Ascending aorta (tissue), 2 donors: ENCODE measurements at regions not wholly inside any gene's neighbourhood (a gene's known extent, or its start where the extent isn't known, plus 50 kb on each side); places are given as distances from the start of the nearest gene placed in this dataset.
A peak's percentile ranks its signal among the peaks of the same experiment; 100 is the strongest.

Source experiments
- DNase-seq, 2 donors: peaks; one replicate each; pipeline ENCODE4 v3.0.0-alpha.2; 2019; ENCODE audit warnings: low spot score in 2 of 2
- H3K27ac ChIP-seq, 2 donors: fragments of 200-600 bp; sonication (generic); one replicate each; pipeline ENCODE4 v1.5.1; 2016 to 2017; ENCODE audit warnings: mild to moderate bottlenecking in 1 of 2
- H3K27me3 ChIP-seq: fragments of 200-600 bp; sonication (generic); one replicate; pipeline ENCODE4 v1.5.1; 2017
- H3K36me3 ChIP-seq, 2 donors: fragments of 200-600 bp; sonication (generic); one replicate each; pipeline ENCODE4 v1.5.1; 2016
- H3K4me1 ChIP-seq, 2 donors: fragments of 200-600 bp; sonication (generic); one replicate each; pipeline ENCODE4 v1.5.1; 2016 to 2017; ENCODE audit warnings: mild to moderate bottlenecking in 1 of 2
- H3K4me3 ChIP-seq, 2 donors: fragments of 200-600 bp; sonication (generic); one replicate each; pipeline ENCODE4 v1.5.1; 2016 to 2017; ENCODE audit warnings: mild to moderate bottlenecking in 1 of 2
- H3K9me3 ChIP-seq, 2 donors: fragments of 200-600 bp; sonication (generic); one replicate each; pipeline ENCODE4 v1.5.1; 2016
- CTCF ChIP-seq, 3 experiments: fragments of 200-600 bp in 2 of 3; fragments of 450-650 bp in 1 of 3; sonication (generic) in 2 of 3; IDR thresholded peaks; one replicate each; pipeline ENCODE4 v1.5.1; 2016 to 2019; ENCODE audit warnings: antibody characterized with exemption in 3 of 3, mild to moderate bottlenecking in 1 of 3, moderate library complexity in 1 of 3
- intact Hi-C: fragments of 100-400 bp; cut with DNase I; formaldehyde crosslinking; loops from one replicate; pipeline ENCODE4 v1.15.1; 2023

DNA sequence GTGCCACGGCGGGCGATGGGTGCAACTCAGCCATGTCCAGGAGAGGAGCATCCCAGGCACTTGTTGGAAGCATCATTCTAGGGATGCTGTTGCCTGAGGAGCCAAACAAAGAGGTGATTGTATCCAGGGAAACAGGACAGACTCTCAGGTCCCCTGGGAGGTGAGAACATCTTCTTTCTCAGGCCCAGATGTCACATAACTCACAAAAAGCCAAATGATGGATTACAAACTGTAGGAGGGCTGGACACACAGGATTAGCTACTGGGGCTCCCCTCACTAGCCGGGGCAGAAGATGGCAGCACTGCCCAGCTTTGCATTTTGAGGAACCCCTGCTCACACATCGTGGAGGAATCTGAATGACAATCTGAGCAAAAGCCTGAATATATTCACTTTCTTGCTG is 64.7 kb upstream of the NFIL3 start:
- DNase-seq = no peak
- Histone ChIP-seq H3K27ac (peak overlapping the region in 1 of 2 donors; percentile 35), H3K4me1 (peaks cover 0 to 3% of the 10 kb centered on the region in 2 donors), H3K36me3 (no peaks in the 10 kb centered on the region), H3K27me3 (no peaks in the 10 kb centered on the region), H3K4me3 (no peak overlapping the region), H3K9me3 (no peaks in the 10 kb centered on the region)
- TF ChIP-seq CTCF (IDR thresholded peaks at IDR 0.05) = no peak
- intact Hi-C loops = no loop called here

DNA sequence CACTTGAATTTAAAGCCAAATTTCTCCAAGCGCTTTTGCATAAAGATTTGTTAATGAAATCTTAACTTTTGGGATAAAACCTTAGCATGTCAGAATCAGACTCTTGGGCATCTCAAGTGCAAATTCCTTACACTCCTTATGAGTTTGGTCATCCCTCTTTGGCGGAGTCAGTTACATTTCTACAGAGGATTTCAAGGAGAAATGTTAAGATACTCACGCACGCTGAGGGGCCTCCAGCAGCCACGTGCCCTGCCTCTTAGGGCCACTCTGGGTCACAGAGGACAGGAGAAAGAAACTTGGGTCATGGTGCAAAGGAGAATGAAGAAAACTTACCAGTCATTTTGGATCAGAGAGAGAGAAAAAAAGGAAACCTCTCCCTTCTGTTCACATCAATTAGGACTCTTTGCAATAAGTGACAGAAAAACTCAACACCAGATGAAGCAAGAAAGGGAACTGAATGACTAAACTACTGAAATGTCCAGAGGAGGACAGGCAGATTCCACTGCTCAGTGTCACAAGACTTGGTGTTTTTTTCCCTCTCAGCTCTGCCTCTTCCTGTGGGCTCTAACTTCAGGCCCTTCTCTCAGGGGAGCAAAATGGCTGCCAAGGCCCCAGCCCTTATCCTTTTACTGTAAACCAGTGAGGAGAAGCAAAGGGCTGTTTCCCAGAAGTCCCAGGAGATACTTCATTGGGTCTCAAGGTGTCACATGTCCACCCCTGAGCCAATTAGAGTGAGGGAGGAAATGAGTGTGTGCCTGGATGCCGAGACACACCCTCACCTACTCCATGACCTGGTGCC is 63.3 kb upstream of the NFIL3 start:
- Histone ChIP-seq H3K27me3 (no peaks in the 10 kb centered on the region), H3K4me1 (peaks cover 0 to 7% of the 10 kb centered on the region in 2 donors), H3K36me3 (no peaks in the 10 kb centered on the region), H3K27ac (peak overlapping the region in 1 of 2 donors; percentile 37), H3K4me3 (no peak overlapping the region), H3K9me3 (no peaks in the 10 kb centered on the region)
- DNase-seq = no peak
- no peak for TF ChIP-seq CTCF (IDR thresholded peaks at IDR 0.05)
- intact Hi-C loops = no loop called here

- Histone ChIP-seq H3K36me3 (no peaks in the 10 kb centered on the region), H3K27me3 (no peaks in the 10 kb centered on the region), H3K9me3 (no peaks in the 10 kb centered on the region), H3K4me3 (no peak overlapping the region), H3K27ac (no peak overlapping the region), H3K4me1 (peaks cover 0 to 7% of the 10 kb centered on the region in 2 donors)
- intact Hi-C loops = no loop called here
- no peak for DNase-seq
- TF ChIP-seq CTCF (IDR thresholded peaks at IDR 0.05) = no peak
These were observed 61.4 kb upstream of the NFIL3 start for GRCh38 chr9:91485006-91485405.

GRCh38 chr9:91483835-91484234 is 60.2 kb upstream of the NFIL3 start:
- Histone ChIP-seq H3K9me3 (no peaks in the 10 kb centered on the region), H3K36me3 (no peaks in the 10 kb centered on the region), H3K4me3 (peak overlapping the region in 1 of 2 donors; percentile 34), H3K27ac (peak overlapping the region; percentile 76 to 84), H3K27me3 (no peaks in the 10 kb centered on the region), H3K4me1 (peaks cover 0 to 7% of the 10 kb centered on the region in 2 donors)
- intact Hi-C loops = loop anchor here (1.0 to 5.0 kb wide), 6 partner anchors 60 to 567 kb away; no protein-coding TSS in a partner anchor
- TF ChIP-seq CTCF (IDR thresholded peaks at IDR 0.05) = no peak
- no peak for DNase-seq

GRCh38 chr9:91483189-91483691 is 59.6 kb upstream of the NFIL3 start:
- no peak for TF ChIP-seq CTCF (IDR thresholded peaks at IDR 0.05)
- Histone ChIP-seq H3K4me1 (peaks cover 0 to 7% of the 10 kb centered on the region in 2 donors), H3K27me3 (no peaks in the 10 kb centered on the region), H3K4me3 (peak overlapping the region in 1 of 2 donors; percentile 34), H3K36me3 (no peaks in the 10 kb centered on the region), H3K27ac (peak overlapping the region; percentile 76 to 84), H3K9me3 (no peaks in the 10 kb centered on the region)
- peak; percentile 29 to 85 for DNase-seq
- intact Hi-C loops = loop anchor here (1.0 to 5.0 kb wide), 6 partner anchors 59 to 566 kb away; no protein-coding TSS in a partner anchor
